HT1080 (cell line): ENCODE measurements at regions not wholly inside any gene's neighbourhood (a gene's known extent, or its start where the extent isn't known, plus 50 kb on each side); places are given as distances from the start of the nearest gene placed in this dataset.
"Not testable (repeated sequence)": the region's sequence is repeated elsewhere in the genome, so short reads cannot be mapped to it uniquely, and the experiment has no call there.

Experiments used
- DNase-seq: peaks from one replicate; pipeline ENCODE4 v3.0.0-alpha.2; 2015; ENCODE audit warnings: low read depth

DNA sequence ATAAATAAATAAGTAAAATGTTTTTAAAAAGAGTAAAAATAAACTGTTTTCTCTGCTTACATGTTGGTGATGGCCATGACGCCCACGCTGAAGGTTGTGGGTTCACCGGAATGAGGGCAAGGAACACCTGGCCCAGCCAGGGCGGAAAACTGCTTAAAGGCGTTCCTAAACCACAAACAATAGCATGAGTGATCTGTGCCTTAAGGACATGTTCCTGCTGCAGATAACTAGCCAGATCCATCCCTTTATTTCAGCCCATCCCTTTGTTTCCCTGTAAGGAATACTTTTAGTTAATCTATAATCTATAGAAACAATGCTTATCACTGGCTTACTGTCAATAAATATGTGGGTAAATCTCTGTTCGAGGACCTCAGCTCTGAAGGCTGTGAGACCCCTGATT, 63.3 kb upstream of the CEP78 start:
- DNase-seq: not testable (repeated sequence)

DNA sequence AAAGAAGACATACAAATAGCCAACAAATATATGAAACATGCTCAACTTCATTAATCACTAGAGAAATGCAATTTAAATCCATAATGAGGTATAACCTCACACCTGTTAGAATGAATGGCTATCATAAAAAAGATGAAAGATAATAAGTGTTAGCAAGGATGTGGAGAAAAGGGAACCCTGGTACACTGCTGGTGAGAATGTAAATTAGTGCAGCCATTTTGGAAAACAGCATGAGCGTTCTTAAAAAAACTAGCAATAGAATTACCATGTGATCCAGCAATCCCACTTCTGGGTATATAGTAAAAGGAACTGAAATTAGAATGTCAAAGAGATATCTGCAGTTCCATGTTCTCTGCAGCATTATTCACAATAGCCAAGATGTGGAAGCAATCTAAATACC, 64.2 kb upstream of the CEP78 start:
- no peak for DNase-seq

DNA sequence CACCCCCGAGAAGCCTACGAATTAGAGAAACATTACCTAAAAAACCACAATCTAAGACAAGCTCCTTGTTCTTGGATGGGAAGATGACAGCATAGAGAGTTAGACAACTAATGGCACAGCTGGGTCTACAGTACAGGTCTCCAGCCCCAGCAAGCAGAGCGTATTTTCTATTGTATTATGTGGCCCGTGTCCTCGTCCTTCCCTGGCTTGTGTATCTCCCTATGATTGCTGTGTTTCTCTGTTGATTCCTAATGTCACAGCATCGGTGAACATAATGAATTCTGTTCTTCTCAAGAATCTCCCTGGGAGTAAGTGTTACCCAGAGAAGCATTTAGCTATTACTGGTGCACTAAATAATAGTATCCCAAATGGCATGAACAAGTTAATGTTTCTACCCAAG, 66.8 kb upstream of the CEP78 start:
- no peak for DNase-seq

DNA sequence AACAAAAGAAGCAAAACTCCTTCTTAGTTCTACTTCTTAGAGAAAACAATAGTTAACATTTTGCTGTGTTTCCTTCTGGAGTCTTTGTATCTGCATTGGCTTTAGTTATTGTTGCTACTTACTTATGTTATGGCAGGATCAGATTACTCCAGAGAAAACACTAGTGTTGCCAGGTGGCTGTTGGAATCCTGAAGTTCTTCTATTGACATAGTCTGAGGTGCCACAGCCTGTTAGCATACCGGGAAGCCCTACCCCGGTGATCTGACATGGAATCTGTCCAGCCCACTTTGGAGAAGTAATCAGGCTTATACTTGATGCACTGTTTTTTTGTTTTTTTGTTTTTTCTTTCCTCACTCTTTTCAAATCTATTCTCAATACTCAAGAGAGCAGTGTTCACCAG, 68.5 kb upstream of the CEP78 start:
- DNase-seq: no peak

DNA sequence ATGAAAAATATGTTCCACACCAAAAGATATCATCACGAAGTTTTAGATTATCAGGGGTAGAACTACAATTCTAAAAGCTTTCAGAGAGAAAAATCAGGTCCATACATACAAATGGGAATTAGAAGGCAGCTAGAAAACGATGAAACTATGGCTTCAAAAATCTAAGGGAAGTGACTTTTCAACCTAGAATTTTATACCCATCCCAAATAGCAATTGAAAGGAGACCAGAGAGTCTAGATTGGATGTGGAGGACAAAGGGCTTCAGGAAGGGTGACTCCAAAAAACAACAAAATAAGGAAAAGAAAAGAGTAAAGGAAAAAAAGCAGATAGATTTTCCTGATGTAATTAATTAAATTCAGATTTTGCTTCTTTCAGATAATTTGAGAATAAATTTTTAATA, 72.0 kb upstream of the CEP78 start:
- no peak for DNase-seq

DNA sequence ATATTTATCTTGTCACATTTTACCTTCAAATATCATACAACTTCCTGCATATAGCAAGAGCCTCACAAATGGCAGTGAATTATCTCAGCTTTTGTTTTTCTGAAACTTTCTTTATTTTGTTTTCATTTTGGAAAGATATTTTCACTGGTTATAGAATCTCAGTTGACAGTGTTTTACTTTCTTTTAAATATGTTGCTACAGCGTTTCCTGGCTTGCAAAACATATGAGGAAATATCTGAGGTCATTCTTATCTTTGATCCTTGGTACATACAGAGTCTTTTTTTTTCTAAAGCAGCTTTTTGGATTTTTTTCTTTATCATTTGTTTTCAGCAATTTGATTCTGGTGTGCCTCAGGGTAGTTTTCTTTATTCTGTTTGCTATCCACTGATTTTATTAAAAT, 77.6 kb upstream of the CEP78 start:
- DNase-seq: no peak

DNA sequence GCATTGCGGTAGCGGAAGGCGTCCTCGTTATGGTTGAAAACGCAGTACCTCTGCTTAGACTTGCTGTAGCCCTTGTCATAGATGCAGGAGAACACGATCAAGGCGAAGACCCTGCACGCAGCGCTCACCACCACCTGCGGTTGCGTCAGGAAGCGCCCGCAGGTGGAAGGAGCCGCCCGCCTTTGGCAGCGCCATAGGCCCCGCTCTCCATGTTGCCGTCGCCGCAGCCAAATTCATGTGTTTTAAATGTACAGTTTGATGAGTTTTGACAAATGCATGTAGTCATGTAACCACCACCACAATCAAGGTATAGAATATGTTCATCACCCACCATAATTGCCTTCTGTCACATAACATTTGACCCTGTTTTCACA, 84.9 kb upstream of the CEP78 start:
- DNase-seq: no peak

DNA sequence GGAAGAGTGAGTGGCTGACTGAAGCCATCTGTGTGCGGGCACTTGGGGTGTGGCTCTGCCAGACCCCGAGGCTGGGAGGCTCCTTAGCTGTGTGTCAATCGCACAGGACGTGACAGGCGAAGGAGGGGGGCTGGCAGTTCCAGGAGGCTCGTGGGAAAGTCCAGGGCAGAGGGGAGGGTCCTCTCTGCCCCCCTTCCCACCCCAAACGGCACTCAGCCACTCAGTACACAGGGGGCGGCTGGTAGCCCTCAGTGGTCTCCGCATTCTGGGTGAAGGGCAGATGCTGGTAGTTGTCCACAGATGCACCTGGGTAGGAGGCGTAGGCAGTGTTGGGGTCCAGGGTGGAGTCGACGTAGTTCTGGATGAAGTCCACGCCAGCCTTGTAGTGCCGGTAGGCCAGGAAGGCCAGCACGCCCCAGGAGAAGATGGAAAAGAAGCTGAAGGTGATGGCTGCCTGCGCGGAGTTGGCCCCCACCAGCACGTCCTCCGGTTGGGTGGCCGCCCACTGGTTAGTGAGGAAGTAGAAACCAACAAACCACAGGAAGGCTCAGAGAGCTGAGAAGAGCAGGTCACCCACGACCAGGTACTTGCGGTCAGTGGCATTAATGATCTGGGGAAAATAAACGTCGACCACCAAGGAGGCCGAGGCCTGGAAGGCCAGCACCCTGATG, 85.4 kb upstream of the CEP78 start:
- DNase-seq: no peak

DNA sequence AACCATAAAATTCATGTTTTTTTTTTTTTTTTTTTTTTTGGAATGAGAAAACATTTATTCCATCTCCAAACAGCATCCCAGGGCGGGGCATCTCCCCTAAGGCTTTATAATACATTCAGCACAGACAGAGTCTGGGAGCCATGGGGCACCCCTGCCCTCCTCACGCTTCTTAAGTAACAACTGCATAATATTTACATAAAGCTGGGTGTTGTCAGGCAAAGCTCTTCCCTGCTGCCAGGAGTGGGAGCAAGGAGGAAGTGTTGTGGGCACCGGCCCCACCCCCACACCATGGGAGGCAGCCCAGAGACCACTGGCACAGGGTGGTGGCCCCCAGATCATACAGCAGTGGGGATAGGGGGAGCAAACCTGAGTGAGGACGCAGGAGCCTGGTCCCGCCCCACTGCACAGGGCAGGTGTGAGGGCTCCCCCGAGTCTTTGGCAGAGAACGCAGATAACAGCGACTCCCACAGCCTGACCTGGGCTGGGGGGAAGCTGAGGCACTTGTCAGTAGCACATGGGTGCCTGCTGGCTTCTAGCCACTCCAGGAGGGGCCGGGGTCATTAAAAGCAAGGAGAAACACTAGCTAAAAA, 86.1 kb upstream of the CEP78 start:
- no peak for DNase-seq

DNA sequence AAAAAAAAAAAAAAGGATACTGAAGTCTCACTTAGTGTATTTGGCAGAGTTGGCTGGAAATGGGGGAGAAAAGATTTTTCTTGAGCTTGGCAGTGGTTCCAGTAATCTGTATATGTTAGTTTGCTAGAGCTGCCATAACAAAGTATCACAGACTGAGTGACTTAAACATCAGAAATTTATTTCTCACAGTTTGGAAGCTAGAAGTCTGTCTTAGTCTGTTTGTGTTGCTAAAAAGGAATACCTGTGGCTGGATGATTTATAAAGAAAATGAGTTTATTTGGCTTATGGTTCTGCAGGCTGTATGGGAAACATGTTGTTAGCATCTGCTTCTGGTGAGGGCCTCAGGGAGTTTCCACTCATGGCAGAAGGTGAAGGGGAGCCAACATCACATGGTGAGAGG, 89.6 kb upstream of the CEP78 start:
- DNase-seq: no peak

DNA sequence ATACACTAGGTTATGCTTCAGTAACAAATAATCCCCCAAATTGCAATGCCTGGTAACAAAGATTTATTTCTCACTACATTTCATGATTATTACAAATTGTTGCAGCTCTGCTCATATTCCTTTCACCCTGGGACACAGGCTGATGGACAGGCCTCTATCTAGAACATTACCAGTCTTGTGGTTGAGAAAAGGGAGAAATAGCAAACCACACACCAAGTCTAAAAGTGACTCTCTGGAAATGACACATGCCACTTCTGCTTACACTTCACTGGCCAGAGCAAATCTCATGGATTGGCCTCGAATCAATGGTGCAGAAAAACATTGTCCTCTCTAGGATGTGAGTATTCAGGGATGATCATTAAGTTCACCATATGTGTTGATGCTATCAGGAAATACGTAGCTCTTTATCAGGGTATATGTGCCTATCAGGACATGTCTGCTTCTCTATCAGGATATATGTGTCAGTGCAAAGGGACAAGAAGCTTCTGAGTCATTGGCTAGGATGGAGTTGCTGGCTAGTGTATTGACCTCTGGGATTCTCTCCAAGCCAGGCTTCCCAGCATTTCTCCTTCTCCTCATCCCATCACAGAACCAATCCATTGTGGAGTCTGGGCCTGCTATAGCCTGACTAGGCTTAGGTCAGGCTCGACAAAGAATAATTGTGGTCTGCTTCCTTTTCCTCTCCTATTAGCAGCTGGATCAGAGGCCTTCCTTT, 91.1 kb upstream of the CEP78 start:
- DNase-seq: no peak

DNA sequence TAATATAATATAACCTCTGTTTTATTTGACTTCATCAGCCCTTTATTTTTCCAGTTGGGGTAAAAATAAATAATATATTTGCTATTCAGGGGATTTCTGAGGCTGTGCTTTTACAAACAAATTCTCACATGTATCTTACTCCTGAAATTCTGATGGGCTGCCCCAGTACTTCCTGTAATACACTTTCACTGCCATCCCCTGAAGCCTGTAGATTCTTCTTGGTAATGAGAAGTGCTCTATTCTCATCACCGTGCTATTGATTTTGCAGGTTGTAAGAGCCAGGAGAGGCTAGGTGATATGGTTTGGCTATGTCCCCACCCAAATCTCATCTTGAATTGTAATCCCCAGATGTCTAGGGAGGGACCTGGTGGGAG, 91.9 kb upstream of the CEP78 start:
- DNase-seq: no peak

DNA sequence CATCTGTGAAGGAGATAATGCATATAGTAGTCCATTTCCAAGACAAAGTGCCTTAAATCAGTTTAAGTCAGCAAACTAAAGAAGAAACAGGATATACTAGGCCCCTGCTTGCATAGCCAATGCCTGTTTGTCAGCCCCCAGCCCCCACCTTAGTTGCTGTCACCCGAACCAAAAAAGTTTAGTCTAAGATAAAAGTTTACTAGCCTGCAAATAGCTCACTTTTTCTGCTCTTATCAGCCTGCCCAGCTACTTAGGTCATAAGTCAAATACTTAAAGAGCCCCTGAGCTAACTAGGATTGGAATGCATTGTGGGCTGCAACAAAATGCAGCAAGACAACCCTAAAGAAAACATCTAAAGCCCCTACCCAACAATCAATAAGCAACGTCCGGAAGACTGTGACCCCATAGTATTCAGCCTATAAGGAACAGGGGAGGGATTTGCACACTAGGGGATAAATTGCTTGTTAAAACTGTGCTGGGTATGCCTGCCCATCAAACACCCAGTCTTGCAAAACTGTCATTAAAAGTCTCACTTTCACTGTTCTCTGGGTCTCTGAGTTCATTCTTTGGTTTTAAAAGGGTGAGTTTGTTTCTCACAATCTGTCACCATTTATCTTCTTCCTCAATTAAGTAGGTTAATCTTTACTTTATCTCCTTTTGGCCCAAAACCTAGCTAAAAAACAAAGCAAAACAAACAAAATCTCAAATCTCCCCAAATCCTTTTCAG, 92.4 kb upstream of the CEP78 start:
- DNase-seq: no peak

DNA sequence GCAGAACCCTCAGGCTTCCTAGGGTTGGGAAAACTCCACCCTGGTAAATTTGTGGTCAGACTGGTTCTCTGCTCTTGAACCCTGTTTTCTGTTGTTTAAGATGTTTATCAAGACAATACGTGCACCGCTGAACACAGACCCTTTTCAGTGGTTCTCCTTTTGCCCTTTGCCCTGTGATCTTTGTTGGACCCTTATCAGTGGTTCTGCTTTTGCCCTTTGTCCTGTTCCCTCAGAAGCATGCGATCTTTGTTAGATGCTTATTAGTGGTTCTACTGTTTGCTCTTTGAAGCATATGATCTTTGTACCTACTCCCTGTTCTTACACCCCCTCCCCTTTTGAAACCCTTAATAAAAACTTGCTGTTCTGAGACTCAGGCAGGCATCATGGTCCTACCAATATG, 93.6 kb upstream of the CEP78 start:
- DNase-seq: not testable (repeated sequence)

DNA sequence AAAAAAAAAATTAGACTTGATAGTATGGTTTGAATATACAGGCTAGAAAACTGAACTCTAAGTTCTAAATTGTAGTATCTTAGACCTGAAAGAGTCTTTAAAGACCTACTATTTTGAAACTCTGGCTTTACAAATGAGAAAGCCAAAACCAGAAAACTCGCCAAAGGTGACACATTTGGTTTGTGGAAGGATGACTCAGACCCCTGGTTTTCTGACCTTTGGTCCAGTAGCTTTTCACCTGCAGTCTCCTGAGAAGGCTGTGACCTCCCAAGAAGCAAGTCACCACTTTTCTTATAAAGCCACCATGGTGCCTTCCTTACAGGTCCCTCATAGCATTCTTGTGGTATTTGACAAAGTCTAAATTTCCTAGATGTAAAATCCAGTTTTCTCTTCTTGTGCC, 102.1 kb upstream of the CEP78 start:
- no peak for DNase-seq

DNA sequence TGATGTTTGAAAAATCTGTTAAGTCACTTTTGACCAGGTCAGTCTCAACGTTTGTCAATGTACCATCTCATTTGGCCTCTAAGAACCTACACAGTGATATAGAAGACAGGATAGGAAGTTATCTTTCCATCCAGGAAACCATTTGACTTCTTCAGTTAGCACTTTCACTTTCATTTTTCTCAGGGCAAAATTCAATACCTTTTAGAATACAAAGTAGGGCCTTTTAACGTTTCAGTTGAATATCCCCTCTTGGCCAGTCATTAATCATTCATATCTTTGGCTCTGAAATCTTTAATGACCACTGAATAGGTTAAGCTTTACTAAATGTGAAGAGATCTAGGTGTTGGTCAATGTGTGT, 101.1 kb upstream of the GNAQ start:
- DNase-seq: no peak

DNA sequence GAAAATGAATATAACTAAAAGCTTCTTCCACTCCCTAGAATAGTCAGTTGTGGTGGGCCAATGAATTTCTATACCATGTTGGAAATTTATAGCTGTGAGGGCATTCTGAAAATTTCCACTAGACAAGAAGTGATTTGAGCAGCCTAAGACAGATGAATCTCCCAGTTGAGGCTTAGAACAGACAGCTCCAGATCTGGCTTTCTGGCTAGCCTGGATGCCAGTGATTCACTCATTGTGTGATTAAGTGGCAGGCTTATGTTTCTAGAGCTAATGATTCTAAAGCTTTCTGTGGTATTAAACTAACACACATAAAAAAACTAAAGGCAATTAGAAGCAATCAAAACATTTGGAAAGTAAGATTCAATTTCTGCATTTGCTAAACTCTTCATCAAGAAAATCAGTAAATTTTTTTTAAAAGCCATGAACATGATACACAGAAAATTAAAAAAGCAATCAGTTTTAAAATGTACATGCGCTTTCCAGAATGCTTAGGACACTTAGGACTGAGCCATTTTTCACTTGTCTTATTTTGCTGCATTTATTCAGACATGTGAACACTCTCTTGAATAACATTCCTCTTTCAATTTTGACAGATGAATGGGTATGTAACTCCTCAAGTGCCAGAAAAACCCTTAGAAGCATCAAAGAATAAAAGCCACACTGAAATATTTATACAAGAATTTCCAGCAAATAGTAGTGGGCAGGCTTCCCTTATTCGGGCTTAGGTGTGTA, 100.5 kb upstream of the GNAQ start:
- peak; percentile 30 for DNase-seq

DNA sequence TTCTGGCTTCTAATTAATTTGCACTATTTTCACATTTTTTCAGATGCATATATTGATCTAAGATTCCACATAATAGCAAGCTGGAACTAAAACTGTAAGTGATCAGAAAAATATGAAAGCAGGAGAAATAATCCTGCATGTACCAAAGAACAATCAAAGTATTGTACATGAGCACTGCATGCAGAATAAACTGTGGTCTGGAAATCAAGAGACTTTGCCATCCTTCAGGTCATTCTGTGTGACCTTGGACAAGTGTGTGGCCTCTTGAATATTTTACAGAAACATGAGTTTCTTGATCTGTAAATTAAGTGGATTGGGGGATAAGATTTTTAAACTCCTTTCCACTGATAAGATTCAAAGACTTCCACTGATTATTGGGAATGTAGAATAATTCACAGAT, 99.2 kb upstream of the GNAQ start:
- DNase-seq: no peak

DNA sequence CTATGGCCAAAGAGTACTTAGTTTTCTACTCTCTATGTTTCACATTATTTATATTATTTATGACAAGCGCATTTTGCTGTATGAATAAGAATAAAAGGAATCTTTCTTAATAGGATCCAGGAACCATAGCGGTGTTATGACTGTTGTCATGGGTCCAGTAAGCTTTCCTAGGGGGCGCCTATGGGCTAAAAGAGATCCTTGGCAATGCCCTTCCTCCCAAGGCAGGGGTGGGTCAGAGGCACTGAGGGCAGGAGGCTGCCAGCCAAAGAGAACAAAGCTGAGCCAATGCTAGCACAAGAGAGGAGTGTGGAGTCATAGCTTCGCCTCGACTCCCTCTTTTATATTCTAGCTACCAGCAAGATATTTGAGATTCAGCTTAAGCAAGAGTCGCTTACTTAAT, 98.4 kb upstream of the GNAQ start:
- DNase-seq: peak; percentile 41

DNA sequence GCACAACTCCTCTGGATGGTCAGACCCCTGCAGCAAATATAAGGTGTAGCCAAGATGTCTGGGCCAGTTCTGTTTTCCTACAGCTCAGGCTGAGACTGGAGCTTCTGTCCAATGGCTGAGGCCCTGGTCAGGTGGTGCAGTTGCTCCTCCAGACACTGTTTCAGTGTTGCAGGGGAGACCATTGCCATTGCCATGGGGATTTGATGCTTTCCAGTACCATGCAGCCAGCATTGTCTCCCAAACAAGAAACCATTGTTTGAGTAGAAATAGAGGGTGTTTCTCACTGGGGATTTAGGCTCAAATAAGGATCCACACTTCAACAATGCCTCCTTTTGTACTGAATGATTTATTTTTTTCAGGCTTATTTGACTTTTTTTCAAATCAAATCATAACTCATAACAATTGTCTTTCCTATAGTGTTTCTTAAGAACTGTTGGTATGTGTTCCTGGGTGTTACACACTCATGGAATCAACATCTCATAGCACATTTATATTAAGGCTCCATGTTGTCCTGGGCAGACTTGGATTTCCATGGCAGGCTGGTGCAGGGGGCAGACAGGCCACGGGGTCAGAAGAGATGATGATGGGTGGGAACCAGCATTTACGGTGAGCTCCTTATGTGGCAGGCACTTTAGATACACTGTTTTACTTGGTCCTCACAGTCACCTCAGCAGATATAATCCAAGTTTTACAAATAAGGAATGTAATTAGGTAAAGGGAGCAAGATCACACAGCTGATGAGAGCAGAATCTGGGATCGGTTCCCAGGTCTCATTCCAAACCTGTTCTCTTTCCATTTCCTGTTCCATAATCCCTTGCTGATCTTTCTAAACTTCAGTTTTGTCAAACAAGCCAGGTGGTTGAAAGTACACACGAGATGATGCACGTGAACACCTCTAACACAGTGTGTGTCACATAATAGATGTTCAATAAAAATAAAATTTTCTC, 95.9 kb upstream of the GNAQ start:
- no peak for DNase-seq

DNA sequence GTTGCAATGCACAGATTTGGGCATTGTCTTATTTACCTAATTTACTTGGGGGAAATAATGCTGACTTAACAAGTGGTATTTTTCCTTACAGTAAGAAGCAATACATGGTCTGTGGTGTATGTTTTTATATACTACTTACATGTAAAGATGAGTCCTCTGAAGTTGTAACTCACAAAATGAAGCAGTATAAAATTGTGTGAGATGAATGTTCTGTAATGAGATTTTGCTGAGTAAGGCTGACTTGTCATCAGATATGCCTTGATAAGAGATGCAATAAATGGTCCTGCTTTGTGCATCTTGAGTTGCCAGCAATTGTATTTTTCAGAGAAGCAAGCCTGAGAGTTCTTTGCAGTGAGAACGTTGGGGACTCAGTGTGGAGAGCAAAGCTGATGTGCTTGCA, 92.2 kb upstream of the GNAQ start:
- no peak for DNase-seq
